ENCODE measurements at regions not wholly inside any gene's neighbourhood (a gene's known extent, or its start where the extent isn't known, plus 50 kb on each side); places are given as distances from the start of the nearest gene placed in this dataset.

GRCh38 chr22:26804911-26805539 is 147.6 kb downstream of the MIAT start:
- Histone ChIP-seq H4K20me1 (replicated peaks in 1 of 2; ENCODE audit: control insufficient read depth in 1 of 2, insufficient read depth in 2 of 2, low read length in 2 of 2) (no peaks in the 10 kb centered on the region), H3K18ac (ENCODE audit: extremely low read depth, low read length) (peak overlapping the region; percentile 9; the same call in 1 of the 2 replicates), H2AK5ac (ENCODE audit: low read depth, low read length) (no peak overlapping the region), H4K5ac (ENCODE audit: insufficient read length, low read depth, low read length) (no peak overlapping the region), H2BK15ac (ENCODE audit: low read length) (no peak overlapping the region), H3K27ac (ENCODE audit: low read depth, low read length) (no peak overlapping the region), H3K4ac (replicated peaks; ENCODE audit: insufficient read length, low read depth, low read length) (no peak overlapping the region), H3K23me2 (ENCODE audit: low read depth, low read length) (no peaks in the 10 kb centered on the region), H4K8ac (ENCODE audit: extremely low read depth, insufficient read depth, low read length) (no peak overlapping the region), H3K23ac (ENCODE audit: insufficient read length) (no peak overlapping the region), H2BK12ac (ENCODE audit: low read depth, low read length) (no peak overlapping the region), H2BK120ac (replicated peaks; ENCODE audit: low read depth, low read length) (no peak overlapping the region), H2BK20ac (ENCODE audit: low read length) (0 out of 2 replicates have a peak overlapping the region, but pooled peaks have one; percentile 16), H3K79me2 (ENCODE audit: control insufficient read depth in 1 of 2, insufficient read depth in 2 of 2, low read length in 2 of 2) (no peaks in the 10 kb centered on the region), H2BK5ac (ENCODE audit: low read depth, low read length) (no peak overlapping the region), H3K36me3 (ENCODE audit: control insufficient read depth in 2 of 4, insufficient read depth in 4 of 4, low read length in 3 of 4) (no peaks in the 10 kb centered on the region), H3K56ac (replicated peaks; ENCODE audit: insufficient read length, low read depth, low read length) (no peak overlapping the region), H4K91ac (replicated peaks; ENCODE audit: insufficient read length, low read length) (no peak overlapping the region), H3K14ac (ENCODE audit: insufficient read length) (no peak overlapping the region), H3K9me3 (ENCODE audit: insufficient read depth in 2 of 2, low read depth in 1 of 2, low read length in 1 of 2) (no peaks in the 10 kb centered on the region), H3K4me2 (ENCODE audit: insufficient read depth in 1 of 2, low read depth in 2 of 2, low read length in 2 of 2) (no peak overlapping the region), H3K4me1 (replicated peaks in 1 of 4; ENCODE audit: control insufficient read depth in 3 of 4, insufficient read depth in 4 of 4, low read length in 3 of 4) (peaks cover 0 to 5% (median 3%) of the 10 kb centered on the region in 4 experiments; a peak in 6 of 7 replicates), H3K79me1 (ENCODE audit: low read depth, low read length) (no peaks in the 10 kb centered on the region), H3K9ac (replicated peaks in 1 of 4; ENCODE audit: extremely low read depth in 1 of 4, low read depth in 3 of 4, low read length in 3 of 4) (no peak overlapping the region), H3K27me3 (replicated peaks in 1 of 4; ENCODE audit: control insufficient read depth in 3 of 4, extremely low read depth in 1 of 4, insufficient read depth in 3 of 4, low read length in 3 of 4) (no peaks in the 10 kb centered on the region), H3K4me3 (ENCODE audit: extremely low read depth in 1 of 4, insufficient read depth in 2 of 4, low read depth in 3 of 4, low read length in 4 of 4) (no peak overlapping the region), H2AFZ (ENCODE audit: low read length) (no peak overlapping the region)
- WGBS, 2 experiments (ENCODE audit: extremely low coverage in 1 of 2, insufficient coverage in 1 of 2, insufficient read length in 1 of 2, insufficient replicate concordance in 2 of 2, low coverage in 1 of 2, low lambda C conversion rate in 2 of 2, missing lambda C conversion rate in 1 of 2), result 74% methylated on average over 12 of the region's 12 CpGs; no CpG with 5 or more reads in 1 of the 2 experiments
- ChIA-PET CTCF (ENCODE audit: partially characterized antibody) (interaction anchor here (1.1 to 1.6 kb wide), 2 partner anchors 8 to 48 kb away, joined by 4 read pairs; no protein-coding TSS in a partner anchor), POLR2A (ENCODE audit: partially characterized antibody) (no interaction called here)
- no peak for DNase-seq (ENCODE audit: low read depth in 1 of 2, low spot score in 2 of 2)
- FAIRE-seq, result no peak
- no peak for TF ChIP-seq HDAC6 (IDR thresholded peaks at IDR 0.05; ENCODE audit: low read depth, low read length)

All from H1 (cell line).